ENCODE measurements at regions not wholly inside any gene's neighbourhood (a gene's known extent, or its start where the extent isn't known, plus 50 kb on each side); places are given as distances from the start of the nearest gene placed in this dataset.

DNA sequence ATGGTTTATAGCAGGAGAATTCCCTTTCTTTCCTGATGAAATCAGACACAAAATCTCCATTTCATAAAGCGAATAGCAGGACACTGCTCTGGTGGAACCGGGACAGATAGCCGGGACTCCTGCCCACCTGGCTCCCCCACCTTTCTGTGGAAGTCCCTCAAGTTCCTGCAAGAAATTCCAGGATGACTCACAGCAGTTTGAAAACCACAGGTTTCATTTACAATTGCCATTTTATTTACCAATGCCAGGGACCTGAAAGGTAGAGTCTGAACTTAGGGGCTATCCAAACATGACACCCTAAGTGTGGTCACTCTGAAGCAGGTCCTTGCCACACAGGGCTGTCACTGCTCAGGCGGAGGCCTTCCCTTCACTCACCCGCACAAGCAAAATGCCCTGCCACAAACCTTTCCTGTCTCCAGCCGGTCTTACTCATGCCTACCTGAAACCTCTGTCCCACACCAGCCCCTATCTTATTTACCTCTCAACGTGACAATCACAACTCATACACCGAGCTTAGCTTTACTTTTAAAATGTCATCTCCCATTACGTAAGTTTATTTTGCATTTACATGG is 63.3 kb upstream of the TAF1L start:
- no peak for TF ChIP-seq POLR2A (IDR thresholded peaks at IDR 0.05)
- TF ChIP-seq, protein P1, sequence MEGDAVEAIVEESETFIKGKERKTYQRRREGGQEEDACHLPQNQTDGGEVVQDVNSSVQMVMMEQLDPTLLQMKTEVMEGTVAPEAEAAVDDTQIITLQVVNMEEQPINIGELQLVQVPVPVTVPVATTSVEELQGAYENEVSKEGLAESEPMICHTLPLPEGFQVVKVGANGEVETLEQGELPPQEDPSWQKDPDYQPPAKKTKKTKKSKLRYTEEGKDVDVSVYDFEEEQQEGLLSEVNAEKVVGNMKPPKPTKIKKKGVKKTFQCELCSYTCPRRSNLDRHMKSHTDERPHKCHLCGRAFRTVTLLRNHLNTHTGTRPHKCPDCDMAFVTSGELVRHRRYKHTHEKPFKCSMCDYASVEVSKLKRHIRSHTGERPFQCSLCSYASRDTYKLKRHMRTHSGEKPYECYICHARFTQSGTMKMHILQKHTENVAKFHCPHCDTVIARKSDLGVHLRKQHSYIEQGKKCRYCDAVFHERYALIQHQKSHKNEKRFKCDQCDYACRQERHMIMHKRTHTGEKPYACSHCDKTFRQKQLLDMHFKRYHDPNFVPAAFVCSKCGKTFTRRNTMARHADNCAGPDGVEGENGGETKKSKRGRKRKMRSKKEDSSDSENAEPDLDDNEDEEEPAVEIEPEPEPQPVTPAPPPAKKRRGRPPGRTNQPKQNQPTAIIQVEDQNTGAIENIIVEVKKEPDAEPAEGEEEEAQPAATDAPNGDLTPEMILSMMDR (IDR thresholded peaks at IDR 0.05) = no peak

All from tibial nerve (tissue), 3 donors.